Karpas-422 (cell line): ENCODE measurements at regions not wholly inside any gene's neighbourhood (a gene's known extent, or its start where the extent isn't known, plus 50 kb on each side); places are given as distances from the start of the nearest gene placed in this dataset.
"Not testable (repeated sequence)": the region's sequence is repeated elsewhere in the genome, so short reads cannot be mapped to it uniquely, and the experiment has no call there.

Experiments used
- DNase-seq: peaks from one replicate; pipeline ENCODE4 v3.0.0-alpha.2; 2015
- H2AFZ ChIP-seq: fragments of 200-600 bp; sonication (generic); 2 replicates; pipeline ENCODE4 v1.6.1; 2014; ENCODE audit warnings: antibody characterized with exemption, low read length, mixed read lengths
- H3K27ac ChIP-seq: fragments of 200-600 bp; sonication (generic); 2 replicates; pipeline ENCODE4 v1.5.1; 2014; ENCODE audit warnings: mild to moderate bottlenecking, low read length, moderate library complexity
- H3K27me3 ChIP-seq: fragments of 200-600 bp; sonication (generic); 2 replicates; pipeline ENCODE4 v1.6.1; 2014; ENCODE audit warnings: low read length, mixed read lengths
- H3K36me3 ChIP-seq: fragments of 200-600 bp; sonication (generic); 2 replicates; pipeline ENCODE4 v1.6.1; 2014; ENCODE audit warnings: low read length, mixed read lengths; ENCODE audit not compliant: insufficient read depth
- H3K4me1 ChIP-seq: fragments of 200-600 bp; sonication (generic); 2 replicates; pipeline ENCODE4 v1.6.1; 2014; ENCODE audit warnings: mild to moderate bottlenecking, low read length, mixed read lengths
- H3K4me2 ChIP-seq: fragments of 200-600 bp; sonication (generic); 2 replicates; pipeline ENCODE4 v1.6.1; 2014; ENCODE audit warnings: low read length, low read depth, mild to moderate bottlenecking; ENCODE audit not compliant: poor library complexity, severe bottlenecking
- H3K4me3 ChIP-seq: fragments of 200-600 bp; sonication (generic); 2 replicates; pipeline ENCODE4 v1.5.1; 2014; ENCODE audit warnings: mild to moderate bottlenecking, antibody characterized with exemption, low read length, mixed read lengths
- H3K79me2 ChIP-seq: fragments of 200-600 bp; sonication (generic); 2 replicates; pipeline ENCODE4 v1.6.1; 2014; ENCODE audit warnings: mild to moderate bottlenecking, low read length, mixed read lengths
- H3K9ac ChIP-seq: fragments of 200-600 bp; sonication (generic); 2 replicates; pipeline ENCODE4 v1.6.0; 2014; ENCODE audit warnings: low read length
- H3K9me2 ChIP-seq: fragments of 200-600 bp; sonication (generic), shearing (Covaris generic); replicated peaks from 2 replicates; pipeline ENCODE4 v1.6.0; 2014; ENCODE audit warnings: mild to moderate bottlenecking, low read length, moderate library complexity; ENCODE audit not compliant: insufficient read depth
- H3K9me3 ChIP-seq: fragments of 300-700, 200-600 bp; sonication (generic); 2 replicates; pipeline ENCODE4 v1.6.1; 2014; ENCODE audit warnings: low read length, mixed read lengths
- H4K20me1 ChIP-seq: fragments of 200-600 bp; sonication (generic); 2 replicates; pipeline ENCODE4 v1.6.1; 2014; ENCODE audit warnings: mild to moderate bottlenecking, antibody characterized with exemption, low read length, low read depth; ENCODE audit not compliant: insufficient read depth

GRCh38 chr22:34804604-34805003 lies 261.4 kb upstream of the ISX start:
- no peak overlapping the region for H3K27ac ChIP-seq
- peak; percentile 51 for DNase-seq
- H3K9me2 ChIP-seq, result no peaks in the 10 kb centered on the region
- no peak overlapping the region for H2AFZ ChIP-seq
- H3K9ac ChIP-seq, result no peak overlapping the region
- H3K9me3 ChIP-seq, result no peaks in the 10 kb centered on the region
- H3K4me1 ChIP-seq, result no peaks in the 10 kb centered on the region
- H3K79me2 ChIP-seq, result no peaks in the 10 kb centered on the region
- no peak overlapping the region for H3K4me2 ChIP-seq
- H3K27me3 ChIP-seq, result no peaks in the 10 kb centered on the region
- no peaks in the 10 kb centered on the region for H3K36me3 ChIP-seq
- H3K4me3 ChIP-seq, result no peak overlapping the region
- H4K20me1 ChIP-seq, result no peaks in the 10 kb centered on the region

GRCh38 chr22:34805771-34806170 lies 260.2 kb upstream of the ISX start:
- Histone ChIP-seq H3K79me2 (no peaks in the 10 kb centered on the region), H4K20me1 (no peaks in the 10 kb centered on the region), H3K4me2 (no peak overlapping the region), H3K36me3 (no peaks in the 10 kb centered on the region), H3K27me3 (no peaks in the 10 kb centered on the region), H2AFZ (no peak overlapping the region), H3K9ac (no peak overlapping the region), H3K4me3 (no peak overlapping the region), H3K9me2 (no peaks in the 10 kb centered on the region), H3K9me3 (no peaks in the 10 kb centered on the region), H3K4me1 (no peaks in the 10 kb centered on the region), H3K27ac (no peak overlapping the region)
- no peak for DNase-seq

GRCh38 chr22:34808618-34809017 lies 257.3 kb upstream of the ISX start:
- H3K9ac ChIP-seq, result no peak overlapping the region
- no peak overlapping the region for H3K4me3 ChIP-seq
- H3K79me2 ChIP-seq, result no peaks in the 10 kb centered on the region
- H3K27ac ChIP-seq, result no peak overlapping the region
- H3K9me3 ChIP-seq, result no peaks in the 10 kb centered on the region
- H2AFZ ChIP-seq, result no peak overlapping the region
- H3K4me2 ChIP-seq, result no peak overlapping the region
- no peak for DNase-seq
- H4K20me1 ChIP-seq, result no peaks in the 10 kb centered on the region
- H3K27me3 ChIP-seq, result no peaks in the 10 kb centered on the region
- no peaks in the 10 kb centered on the region for H3K4me1 ChIP-seq
- H3K9me2 ChIP-seq, result no peaks in the 10 kb centered on the region
- H3K36me3 ChIP-seq, result no peaks in the 10 kb centered on the region

- no peak for DNase-seq
- H4K20me1 ChIP-seq, result no peaks in the 10 kb centered on the region
Measured at GRCh38 chr22:34812631-34813030, 253.3 kb upstream of the ISX start.

GRCh38 chr22:34814260-34815025 lies 251.5 kb upstream of the ISX start:
- no peak overlapping the region for H3K9ac ChIP-seq
- no peaks in the 10 kb centered on the region for H4K20me1 ChIP-seq
- H3K79me2 ChIP-seq, result no peaks in the 10 kb centered on the region
- no peak overlapping the region for H2AFZ ChIP-seq
- no peaks in the 10 kb centered on the region for H3K9me2 ChIP-seq
- no peaks in the 10 kb centered on the region for H3K27me3 ChIP-seq
- H3K27ac ChIP-seq, result no peak overlapping the region
- DNase-seq, result no peak
- H3K4me2 ChIP-seq, result no peak overlapping the region
- no peaks in the 10 kb centered on the region for H3K9me3 ChIP-seq
- no peaks in the 10 kb centered on the region for H3K36me3 ChIP-seq
- H3K4me3 ChIP-seq, result no peak overlapping the region
- no peaks in the 10 kb centered on the region for H3K4me1 ChIP-seq

More at GRCh38 chr22:34812631-34813030, 253.3 kb upstream of the ISX start:
- H3K4me2 ChIP-seq, result no peak overlapping the region
- H2AFZ ChIP-seq, result no peak overlapping the region
- H3K9ac ChIP-seq, result no peak overlapping the region
- no peaks in the 10 kb centered on the region for H3K9me3 ChIP-seq
- no peak overlapping the region for H3K27ac ChIP-seq
- no peaks in the 10 kb centered on the region for H3K27me3 ChIP-seq
- no peaks in the 10 kb centered on the region for H3K9me2 ChIP-seq
- no peaks in the 10 kb centered on the region for H3K36me3 ChIP-seq
- H3K4me1 ChIP-seq, result no peaks in the 10 kb centered on the region
- H3K4me3 ChIP-seq, result no peak overlapping the region
- no peaks in the 10 kb centered on the region for H3K79me2 ChIP-seq

GRCh38 chr22:34829485-34829884 lies 236.5 kb upstream of the ISX start:
- Histone ChIP-seq H3K9me3 (no peaks in the 10 kb centered on the region), H3K27ac (no peak overlapping the region), H3K4me3 (no peak overlapping the region), H2AFZ (no peak overlapping the region), H4K20me1 (no peaks in the 10 kb centered on the region), H3K9me2 (no peaks in the 10 kb centered on the region), H3K9ac (no peak overlapping the region), H3K4me2 (no peak overlapping the region), H3K79me2 (no peaks in the 10 kb centered on the region), H3K36me3 (no peaks in the 10 kb centered on the region), H3K27me3 (no peaks in the 10 kb centered on the region), H3K4me1 (no peaks in the 10 kb centered on the region)
- DNase-seq, result no peak

GRCh38 chr22:34834059-34834458 lies 231.9 kb upstream of the ISX start:
- Histone ChIP-seq H3K79me2 (no peaks in the 10 kb centered on the region), H3K9me3 (no peaks in the 10 kb centered on the region), H3K9ac (no peak overlapping the region), H4K20me1 (no peaks in the 10 kb centered on the region), H3K27me3 (no peaks in the 10 kb centered on the region), H3K4me3 (no peak overlapping the region), H3K36me3 (no peaks in the 10 kb centered on the region), H2AFZ (no peak overlapping the region), H3K9me2 (no peaks in the 10 kb centered on the region), H3K4me2 (no peak overlapping the region), H3K4me1 (no peaks in the 10 kb centered on the region), H3K27ac (no peak overlapping the region)
- DNase-seq, result no peak

- DNase-seq, H2AFZ ChIP-seq, H4K20me1 ChIP-seq: not testable (repeated sequence)
Measured at GRCh38 chr22:34834541-34834940, 231.4 kb upstream of the ISX start.

More at GRCh38 chr22:34834541-34834940, 231.4 kb upstream of the ISX start:
- H3K9ac ChIP-seq, H3K4me1 ChIP-seq, H3K36me3 ChIP-seq, H3K9me2 ChIP-seq, H3K27me3 ChIP-seq, H3K79me2 ChIP-seq, H3K4me2 ChIP-seq, H3K27ac ChIP-seq, H3K9me3 ChIP-seq, H3K4me3 ChIP-seq: not testable (repeated sequence)
